ENCODE measurements at regions not wholly inside any gene's neighbourhood (a gene's known extent, or its start where the extent isn't known, plus 50 kb on each side); places are given as distances from the start of the nearest gene placed in this dataset.

DNA sequence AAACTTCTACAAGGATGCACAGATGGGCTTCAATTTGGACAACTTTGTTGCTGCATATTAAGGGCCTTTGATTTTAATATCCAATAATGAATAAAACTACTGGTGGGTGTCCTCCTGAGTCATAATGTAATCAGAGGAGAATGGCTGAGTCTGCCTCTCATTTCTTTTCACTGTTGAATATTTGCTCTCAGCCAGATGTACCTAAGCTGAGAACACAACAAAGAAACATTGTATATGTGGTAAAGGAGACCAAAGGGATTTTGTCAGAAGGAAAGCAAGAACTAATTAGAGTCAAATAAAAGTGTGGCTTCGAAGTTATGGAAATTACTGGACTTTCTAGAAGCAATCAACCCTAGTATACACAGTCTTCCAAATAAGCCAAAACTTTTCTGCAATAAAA, 131.0 kb upstream of the BET1 start:
- 71 to 97% (median 74%) methylated on average over 1 of the region's 1 CpG for WGBS, 3 donors
- peaks cover 0 to 2% (median 0%) of the 10 kb centered on the region in 3 donors for H3K27me3 ChIP-seq (ENCODE audit: insufficient read depth in 3 of 3, low read length in 2 of 3)
- intact Hi-C loops (cut with DNase I): no loop called here
- TF ChIP-seq, protein P1, sequence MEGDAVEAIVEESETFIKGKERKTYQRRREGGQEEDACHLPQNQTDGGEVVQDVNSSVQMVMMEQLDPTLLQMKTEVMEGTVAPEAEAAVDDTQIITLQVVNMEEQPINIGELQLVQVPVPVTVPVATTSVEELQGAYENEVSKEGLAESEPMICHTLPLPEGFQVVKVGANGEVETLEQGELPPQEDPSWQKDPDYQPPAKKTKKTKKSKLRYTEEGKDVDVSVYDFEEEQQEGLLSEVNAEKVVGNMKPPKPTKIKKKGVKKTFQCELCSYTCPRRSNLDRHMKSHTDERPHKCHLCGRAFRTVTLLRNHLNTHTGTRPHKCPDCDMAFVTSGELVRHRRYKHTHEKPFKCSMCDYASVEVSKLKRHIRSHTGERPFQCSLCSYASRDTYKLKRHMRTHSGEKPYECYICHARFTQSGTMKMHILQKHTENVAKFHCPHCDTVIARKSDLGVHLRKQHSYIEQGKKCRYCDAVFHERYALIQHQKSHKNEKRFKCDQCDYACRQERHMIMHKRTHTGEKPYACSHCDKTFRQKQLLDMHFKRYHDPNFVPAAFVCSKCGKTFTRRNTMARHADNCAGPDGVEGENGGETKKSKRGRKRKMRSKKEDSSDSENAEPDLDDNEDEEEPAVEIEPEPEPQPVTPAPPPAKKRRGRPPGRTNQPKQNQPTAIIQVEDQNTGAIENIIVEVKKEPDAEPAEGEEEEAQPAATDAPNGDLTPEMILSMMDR (IDR thresholded peaks at IDR 0.05): no peak
- H3K36me3 ChIP-seq (ENCODE audit: insufficient read depth in 1 of 2, low read depth in 1 of 2): no peaks in the 10 kb centered on the region
- H3K9me3 ChIP-seq: no peaks in the 10 kb centered on the region
- ATAC-seq (no peak), DNase-seq (no peak)
- H3K4me3 ChIP-seq: no peak overlapping the region
- H3K27ac ChIP-seq: no peak overlapping the region
- H3K4me1 ChIP-seq: no peaks in the 10 kb centered on the region

DNA sequence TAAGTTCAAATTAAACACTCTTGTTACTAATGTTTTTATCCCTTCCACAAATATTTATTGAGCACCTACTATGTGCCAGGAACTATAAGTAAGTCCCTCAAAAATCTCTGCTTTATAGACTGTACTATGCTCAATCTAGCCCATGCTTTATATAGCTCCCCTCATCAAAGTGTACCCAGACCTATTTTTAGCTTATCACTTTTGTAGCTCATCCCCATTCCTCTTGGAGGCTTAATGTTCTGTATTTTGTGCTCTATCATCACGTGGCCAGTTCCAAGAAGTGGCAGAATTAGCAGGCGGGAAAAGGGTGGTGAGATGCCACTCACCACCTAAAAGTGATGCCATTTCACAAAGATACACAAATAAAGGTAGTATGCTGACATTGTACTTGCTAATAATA, 138.1 kb upstream of the BET1 start:
- Histone ChIP-seq H3K36me3 (ENCODE audit: insufficient read depth in 1 of 2, low read depth in 1 of 2) (no peaks in the 10 kb centered on the region), H3K9me3 (no peaks in the 10 kb centered on the region), H3K4me1 (no peaks in the 10 kb centered on the region), H3K27me3 (ENCODE audit: insufficient read depth in 3 of 3, low read length in 2 of 3) (peaks cover 0 to 2% (median 0%) of the 10 kb centered on the region in 3 donors), H3K27ac (no peak overlapping the region), H3K4me3 (no peak overlapping the region)
- TF ChIP-seq, protein P1 (IDR thresholded peaks at IDR 0.05): no peak
- 64 to 73% (median 65%) methylated on average over 2 of the region's 2 CpGs for WGBS, 3 donors
- ATAC-seq (no peak), DNase-seq (no peak)
- intact Hi-C loops (cut with DNase I): no loop called here

DNA sequence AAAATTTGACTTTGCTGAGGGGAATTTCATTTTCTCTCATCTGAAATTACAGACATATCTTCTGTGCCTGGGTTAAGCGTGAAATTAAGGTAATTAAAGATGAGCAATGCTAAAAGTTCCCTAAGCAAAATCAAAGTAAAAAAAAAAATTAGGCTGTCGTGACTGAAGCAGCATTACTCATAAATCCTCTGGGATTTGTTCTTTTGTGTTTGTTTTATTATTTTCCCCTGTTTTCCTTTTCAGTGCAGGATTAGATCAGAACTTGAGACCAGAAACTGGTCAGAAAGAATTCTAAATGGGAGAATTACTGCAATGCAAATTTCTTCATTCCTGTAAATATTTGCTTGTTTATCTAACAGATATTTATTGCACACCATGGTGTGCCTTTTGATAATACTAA, 141.4 kb upstream of the BET1 start:
- TF ChIP-seq, protein P1 (IDR thresholded peaks at IDR 0.05): no peak
- Histone ChIP-seq H3K27me3 (ENCODE audit: insufficient read depth in 3 of 3, low read length in 2 of 3) (no peaks in the 10 kb centered on the region), H3K4me3 (no peak overlapping the region), H3K4me1 (no peaks in the 10 kb centered on the region), H3K36me3 (ENCODE audit: insufficient read depth in 1 of 2, low read depth in 1 of 2) (no peaks in the 10 kb centered on the region), H3K9me3 (no peaks in the 10 kb centered on the region), H3K27ac (no peak overlapping the region)
- intact Hi-C loops (cut with DNase I): no loop called here
- ATAC-seq: no peak
- DNase-seq: no peak
- WGBS, 3 donors: 42 to 46% (median 43%) methylated on average over 2 of the region's 2 CpGs

DNA sequence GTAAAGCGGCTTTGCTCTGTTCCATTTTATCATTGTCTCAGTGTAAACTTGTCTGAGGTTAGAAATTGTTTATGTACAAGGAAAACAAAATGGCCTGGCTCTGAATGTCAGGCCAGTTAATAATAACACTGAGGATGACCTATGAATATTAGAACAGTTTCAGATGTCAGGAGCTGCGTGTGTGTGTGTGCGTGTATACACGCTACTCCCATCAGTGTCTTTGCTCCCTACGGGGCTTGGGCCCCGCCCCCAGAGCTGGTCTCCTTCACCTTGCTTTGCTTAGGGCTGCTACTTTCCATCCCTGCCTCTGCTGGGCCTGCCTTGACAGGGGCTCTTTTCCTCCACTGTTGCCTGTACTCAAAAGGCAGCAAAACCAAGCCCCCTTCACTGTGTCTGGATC, 142.3 kb upstream of the BET1 start:
- Histone ChIP-seq H3K4me3 (no peak overlapping the region), H3K27ac (no peak overlapping the region), H3K4me1 (no peaks in the 10 kb centered on the region), H3K27me3 (ENCODE audit: insufficient read depth in 3 of 3, low read length in 2 of 3) (no peaks in the 10 kb centered on the region), H3K36me3 (ENCODE audit: insufficient read depth in 1 of 2, low read depth in 1 of 2) (no peaks in the 10 kb centered on the region), H3K9me3 (no peaks in the 10 kb centered on the region)
- DNase-seq (no peak), ATAC-seq (no peak)
- intact Hi-C loops (cut with DNase I): no loop called here
- WGBS, 3 donors: 71% methylated on average over 6 of the region's 6 CpGs
- TF ChIP-seq, protein P1 (IDR thresholded peaks at IDR 0.05): no peak

DNA sequence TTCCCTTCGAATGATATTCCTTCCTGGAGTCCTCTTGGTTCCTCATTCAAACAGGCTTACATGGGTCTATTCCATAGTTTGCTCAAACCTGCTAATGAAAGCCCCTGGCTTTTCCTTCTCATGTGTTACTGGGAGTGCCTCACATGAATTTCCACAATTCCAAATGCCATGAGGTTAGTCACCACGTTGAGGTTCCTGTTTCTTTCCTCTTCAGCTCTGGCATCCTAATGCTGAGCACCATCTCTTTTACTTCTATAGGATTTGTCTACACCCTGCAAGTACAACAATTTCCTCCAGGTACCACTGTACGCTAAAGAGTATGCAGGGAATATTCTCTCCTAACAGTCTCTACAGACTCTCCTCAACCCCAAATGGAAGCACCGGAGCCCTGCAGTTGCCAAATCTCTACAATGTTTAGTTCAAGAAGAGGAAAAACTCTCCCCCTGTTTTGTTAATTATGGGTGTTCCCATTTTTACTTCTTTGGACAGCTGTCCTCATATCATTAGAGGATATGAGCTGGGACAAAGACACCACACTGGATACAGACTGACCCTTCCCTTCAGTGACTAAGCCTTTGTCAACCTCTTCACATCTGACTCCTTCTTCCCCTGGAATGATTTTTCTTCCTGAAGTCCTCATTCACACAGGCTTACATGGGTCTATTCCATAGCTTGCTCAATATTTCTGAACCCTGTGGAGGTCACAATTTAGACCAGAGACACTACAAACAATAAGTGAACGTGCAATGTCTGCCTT, 145.8 kb upstream of the BET1 start:
- TF ChIP-seq, protein P1 (IDR thresholded peaks at IDR 0.05): no peak
- Histone ChIP-seq H3K4me1 (no peaks in the 10 kb centered on the region), H3K27ac (no peak overlapping the region), H3K9me3 (no peaks in the 10 kb centered on the region), H3K27me3 (ENCODE audit: insufficient read depth in 3 of 3, low read length in 2 of 3) (no peaks in the 10 kb centered on the region), H3K4me3 (no peak overlapping the region), H3K36me3 (ENCODE audit: insufficient read depth in 1 of 2, low read depth in 1 of 2) (no peaks in the 10 kb centered on the region)
- intact Hi-C loops (cut with DNase I): no loop called here
- ATAC-seq: no peak
- WGBS, 3 donors: 75 to 83% (median 76%) methylated on average over 5 of the region's 5 CpGs
- no peak for DNase-seq

Data from psoas muscle (tissue), 7 donors.